Neural progenitor cell (in vitro differentiated cells): ENCODE measurements at regions not wholly inside any gene's neighbourhood (a gene's known extent, or its start where the extent isn't known, plus 50 kb on each side); places are given as distances from the start of the nearest gene placed in this dataset.
A peak's percentile ranks its signal among the peaks of the same experiment; 100 is the strongest.

ENCODE experiments used
- DNase-seq: peaks from one replicate; pipeline ENCODE4 v3.0.0-alpha.2; 2016; ENCODE audit warnings: low spot score
- H2AFZ ChIP-seq: fragments of 200-600 bp; sonication (generic); replicated peaks from 2 replicates; pipeline ENCODE4 v1.6.1; 2016; ENCODE audit warnings: antibody characterized with exemption
- H3F3A ChIP-seq: fragments of 200-600 bp; sonication (generic); 2 replicates; pipeline ENCODE4 v1.6.1; 2016; ENCODE audit warnings: antibody characterized with exemption, low read depth
- H3K27ac ChIP-seq: fragments of 200-600 bp; sonication (generic); 2 replicates; pipeline ENCODE4 v1.5.1; 2016; ENCODE audit warnings: mild to moderate bottlenecking
- H3K27me3 ChIP-seq: fragments of 200-600 bp; sonication (generic); 2 replicates; pipeline ENCODE4 v1.6.1; 2016; ENCODE audit warnings: mild to moderate bottlenecking, moderate library complexity
- H3K36me3 ChIP-seq: fragments of 200-600 bp; sonication (generic); 2 replicates; pipeline ENCODE4 v1.5.1; 2016
- H3K4me1 ChIP-seq: fragments of 200-600 bp; sonication (generic); 2 replicates; pipeline ENCODE4 v1.6.1; 2016; ENCODE audit warnings: mixed run types
- H3K4me2 ChIP-seq: fragments of 200-600 bp; sonication (generic); 2 replicates; pipeline ENCODE4 v1.6.1; 2016
- H3K4me3 ChIP-seq: fragments of 200-600 bp; sonication (generic); 2 replicates; pipeline ENCODE4 v1.5.1; 2016
- H3K79me2 ChIP-seq: fragments of 200-600 bp; sonication (generic); 2 replicates; pipeline ENCODE4 v1.6.1; 2016; ENCODE audit warnings: low read depth
- H3K9ac ChIP-seq: fragments of 200-600 bp; sonication (generic); 2 replicates; pipeline ENCODE4 v1.6.1; 2016
- H3K9me3 ChIP-seq: fragments of 200-600 bp; sonication (generic); 2 replicates; pipeline ENCODE4 v1.5.1; 2016; ENCODE audit warnings: low read depth
- H4K20me1 ChIP-seq: fragments of 200-600 bp; sonication (generic); 2 replicates; pipeline ENCODE4 v1.6.1; 2016; ENCODE audit warnings: low read depth
- H3K27ac Mint-ChIP-seq: 3 replicates; pipeline ENCODE4 v1.8.0; 2021; ENCODE audit warnings: mixed read lengths
- H3K27me3 Mint-ChIP-seq: 2 replicates; pipeline ENCODE4 v1.8.0; 2022; ENCODE audit warnings: low read depth, mild to moderate bottlenecking, inconsistent platforms, moderate library complexity, mixed read lengths; ENCODE audit not compliant: insufficient read depth
- H3K36me3 Mint-ChIP-seq: 3 replicates; pipeline ENCODE4 v1.8.0; 2021; ENCODE audit warnings: mixed read lengths
- H3K4me1 Mint-ChIP-seq: 3 replicates; pipeline ENCODE4 v1.8.0; 2021; ENCODE audit warnings: mixed read lengths
- H3K4me3 Mint-ChIP-seq: 3 replicates; pipeline ENCODE4 v1.8.0; 2021; ENCODE audit warnings: mild to moderate bottlenecking, moderate library complexity, mixed read lengths
- H3K9me3 Mint-ChIP-seq: 3 replicates; pipeline ENCODE4 v1.8.0; 2020; ENCODE audit warnings: mixed read lengths
- EZH2 ChIP-seq: fragments of 200-600 bp; sonication (generic); IDR thresholded peaks from 2 replicates; pipeline ENCODE4 v1.6.1; 2017; ENCODE audit warnings: antibody characterized with exemption, mild to moderate bottlenecking, moderate library complexity
- EZH2phosphoT487 ChIP-seq: fragments of 200-600 bp; sonication (generic); IDR thresholded peaks from 2 replicates; pipeline ENCODE4 v1.6.1; 2017; ENCODE audit warnings: antibody characterized with exemption
- TF ChIP-seq, protein P1 (sequence below): fragments of 200-600 bp; sonication (generic); IDR thresholded peaks from 2 replicates; pipeline ENCODE4 v1.5.1; 2017; ENCODE audit warnings: antibody characterized with exemption, mild to moderate bottlenecking

DNA sequence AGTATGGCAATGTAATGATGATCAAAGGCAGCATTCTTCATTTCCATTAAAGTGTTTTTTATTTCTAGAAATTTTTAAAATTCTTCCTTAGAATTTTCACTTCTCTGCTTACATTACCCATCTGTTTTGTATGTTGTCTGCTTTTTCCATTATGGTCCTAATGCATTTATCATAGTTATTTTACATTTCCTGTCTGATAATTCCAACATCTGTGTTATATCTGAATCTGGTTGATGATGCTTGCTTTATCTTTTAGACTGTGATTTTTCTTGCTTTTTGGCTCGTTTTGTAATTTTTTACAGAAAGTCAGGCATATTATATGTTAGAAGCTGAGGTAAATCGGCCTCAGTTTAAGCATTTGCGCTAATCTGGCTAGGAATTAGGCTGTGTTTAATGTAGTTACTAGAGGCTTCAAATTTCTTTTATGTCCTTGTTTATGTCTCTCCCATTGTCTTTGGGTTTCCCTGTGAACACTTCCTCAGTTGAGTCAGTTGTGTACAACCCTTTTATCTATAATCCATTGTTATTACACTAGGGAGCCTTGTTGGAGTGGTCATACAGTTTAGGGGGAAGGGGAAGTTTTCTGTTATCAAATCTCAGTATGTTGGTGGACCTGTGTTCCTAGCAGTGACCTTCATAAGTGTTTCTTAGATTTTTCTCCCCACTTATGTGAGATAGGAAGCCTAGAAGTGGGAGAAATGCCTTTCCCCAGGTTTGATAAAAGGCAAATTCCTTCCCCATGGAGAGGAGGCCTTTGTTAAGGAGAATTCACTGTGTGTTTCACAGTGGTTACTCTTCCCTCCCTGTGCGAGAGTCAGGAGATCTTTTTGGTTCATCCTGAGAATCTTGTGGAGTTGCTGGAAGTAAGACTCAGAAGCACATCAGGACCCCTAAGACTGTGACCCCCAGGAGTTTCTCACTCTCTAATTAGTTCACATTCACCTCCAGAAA, 437.5 kb downstream of the INSC start:
- Mint-ChIP-seq H3K9me3 (peaks cover 4% of the 10 kb centered on the region), H3K4me3 (peak overlapping the region; percentile 12), H3K4me1 (peaks cover 40% of the 10 kb centered on the region), H3K36me3 (no peaks in the 10 kb centered on the region), H3K27ac (peak overlapping the region; percentile 11), H3K27me3 (peaks cover 3% of the 10 kb centered on the region)
- DNase-seq = peak; percentile 65
- Histone ChIP-seq H2AFZ (no peak overlapping the region), H3F3A (peaks cover 72% of the 10 kb centered on the region), H3K4me2 (peak overlapping the region; percentile 76), H3K79me2 (peaks cover 44% of the 10 kb centered on the region), H4K20me1 (no peaks in the 10 kb centered on the region), H3K27me3 (no peaks in the 10 kb centered on the region), H3K4me1 (peaks cover 70% of the 10 kb centered on the region), H3K27ac (peak overlapping the region; percentile 91), H3K9ac (peak overlapping the region; percentile 34), H3K9me3 (no peaks in the 10 kb centered on the region), H3K4me3 (peak overlapping the region; percentile 55), H3K36me3 (no peaks in the 10 kb centered on the region)
- TF ChIP-seq EZH2 (no peak), EZH2phosphoT487 (peak; percentile 41)

DNA sequence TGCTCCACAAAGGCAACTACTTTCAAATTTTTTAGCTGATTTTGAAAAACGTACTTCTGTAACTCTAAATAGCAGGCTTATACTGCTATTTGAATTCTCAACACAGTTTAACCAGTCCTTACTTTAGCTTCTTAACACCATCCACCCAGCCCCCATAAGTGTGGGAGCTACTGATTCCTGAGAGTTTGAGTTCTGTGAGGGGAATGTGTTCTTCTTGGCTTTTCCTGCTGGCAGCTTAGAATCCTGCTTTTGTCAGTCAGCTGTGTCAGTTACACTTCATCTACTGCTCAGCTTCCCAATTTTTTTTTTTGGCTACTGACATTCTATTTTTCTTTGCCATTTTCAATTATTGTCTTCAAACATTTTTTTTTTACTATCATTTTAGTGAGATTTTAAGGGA, 440.4 kb downstream of the INSC start:
- Mint-ChIP-seq H3K27me3 (peaks cover 3% of the 10 kb centered on the region), H3K4me3 (peak overlapping the region; percentile 69), H3K9me3 (peaks cover 4% of the 10 kb centered on the region), H3K36me3 (no peaks in the 10 kb centered on the region), H3K27ac (peak overlapping the region; percentile 93), H3K4me1 (peaks cover 33% of the 10 kb centered on the region)
- Histone ChIP-seq H3K9ac (no peak overlapping the region), H3K4me1 (peaks cover 66% of the 10 kb centered on the region), H3K27me3 (no peaks in the 10 kb centered on the region), H3K9me3 (no peaks in the 10 kb centered on the region), H4K20me1 (no peaks in the 10 kb centered on the region), H2AFZ (no peak overlapping the region), H3F3A (peaks cover 55% of the 10 kb centered on the region), H3K4me3 (peak overlapping the region; percentile 55), H3K27ac (peak overlapping the region; percentile 57), H3K4me2 (peak overlapping the region; percentile 76), H3K79me2 (peaks cover 72% of the 10 kb centered on the region), H3K36me3 (no peaks in the 10 kb centered on the region)
- TF ChIP-seq, protein P1, sequence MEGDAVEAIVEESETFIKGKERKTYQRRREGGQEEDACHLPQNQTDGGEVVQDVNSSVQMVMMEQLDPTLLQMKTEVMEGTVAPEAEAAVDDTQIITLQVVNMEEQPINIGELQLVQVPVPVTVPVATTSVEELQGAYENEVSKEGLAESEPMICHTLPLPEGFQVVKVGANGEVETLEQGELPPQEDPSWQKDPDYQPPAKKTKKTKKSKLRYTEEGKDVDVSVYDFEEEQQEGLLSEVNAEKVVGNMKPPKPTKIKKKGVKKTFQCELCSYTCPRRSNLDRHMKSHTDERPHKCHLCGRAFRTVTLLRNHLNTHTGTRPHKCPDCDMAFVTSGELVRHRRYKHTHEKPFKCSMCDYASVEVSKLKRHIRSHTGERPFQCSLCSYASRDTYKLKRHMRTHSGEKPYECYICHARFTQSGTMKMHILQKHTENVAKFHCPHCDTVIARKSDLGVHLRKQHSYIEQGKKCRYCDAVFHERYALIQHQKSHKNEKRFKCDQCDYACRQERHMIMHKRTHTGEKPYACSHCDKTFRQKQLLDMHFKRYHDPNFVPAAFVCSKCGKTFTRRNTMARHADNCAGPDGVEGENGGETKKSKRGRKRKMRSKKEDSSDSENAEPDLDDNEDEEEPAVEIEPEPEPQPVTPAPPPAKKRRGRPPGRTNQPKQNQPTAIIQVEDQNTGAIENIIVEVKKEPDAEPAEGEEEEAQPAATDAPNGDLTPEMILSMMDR = no peak
- TF ChIP-seq EZH2 (no peak), EZH2phosphoT487 (no peak)
- peak; percentile 55 for DNase-seq

DNA sequence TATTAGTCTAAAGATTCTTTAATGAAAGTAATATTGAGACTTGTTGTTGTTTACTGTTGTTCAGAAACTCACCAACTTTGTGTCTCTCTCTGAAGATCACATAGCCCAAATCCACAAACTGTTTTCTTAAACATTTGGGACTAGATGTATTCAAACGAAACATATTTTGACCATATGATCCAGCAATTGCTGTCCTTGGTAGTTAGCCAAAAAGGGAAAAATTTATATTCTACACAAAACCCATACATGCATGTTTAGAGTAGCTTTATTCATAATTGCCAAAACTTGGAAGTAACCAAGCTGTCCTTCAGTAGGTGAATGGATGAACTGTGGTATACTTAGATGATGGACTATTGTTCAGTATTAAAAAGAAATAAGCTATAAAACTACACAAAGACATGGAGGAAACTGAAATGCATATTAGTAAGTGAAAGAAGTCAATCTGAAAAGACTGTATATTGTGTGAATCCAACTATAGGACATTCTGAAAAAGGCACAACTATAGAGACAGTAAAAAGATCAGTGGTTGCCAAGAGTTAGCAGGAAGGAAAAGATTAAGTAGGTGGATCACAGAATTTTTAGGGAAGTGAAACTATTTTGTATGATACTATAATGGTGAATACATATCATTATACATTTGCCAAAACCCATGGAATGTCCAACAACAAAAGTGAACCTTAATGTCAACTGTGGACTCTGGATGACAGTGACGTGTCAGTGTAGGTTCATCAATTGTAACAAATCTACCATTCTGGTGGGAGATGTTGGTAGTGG, 442.9 kb downstream of the INSC start:
- Histone ChIP-seq H3K9ac (no peak overlapping the region), H3K36me3 (no peaks in the 10 kb centered on the region), H3K4me2 (peak overlapping the region; percentile 52), H2AFZ (no peak overlapping the region), H3K4me3 (no peak overlapping the region), H4K20me1 (no peaks in the 10 kb centered on the region), H3K9me3 (no peaks in the 10 kb centered on the region), H3K4me1 (peaks cover 67% of the 10 kb centered on the region), H3K27me3 (no peaks in the 10 kb centered on the region), H3F3A (peaks cover 55% of the 10 kb centered on the region), H3K79me2 (peaks cover 82% of the 10 kb centered on the region), H3K27ac (no peak overlapping the region)
- Mint-ChIP-seq H3K9me3 (peaks cover 8% of the 10 kb centered on the region), H3K4me1 (peaks cover 28% of the 10 kb centered on the region), H3K36me3 (no peaks in the 10 kb centered on the region), H3K4me3 (no peak overlapping the region), H3K27me3 (peaks cover 5% of the 10 kb centered on the region), H3K27ac (no peak overlapping the region)
- no peak for TF ChIP-seq EZH2phosphoT487
- TF ChIP-seq, protein P1 = no peak
- no peak for TF ChIP-seq EZH2
- DNase-seq = no peak
